Epithelial cell of proximal tubule (primary cell): ENCODE measurements at regions not wholly inside any gene's neighbourhood (a gene's known extent, or its start where the extent isn't known, plus 50 kb on each side); places are given as distances from the start of the nearest gene placed in this dataset.
"Not testable (repeated sequence)": the region's sequence is repeated elsewhere in the genome, so short reads cannot be mapped to it uniquely, and the experiment has no call there.

Experiments
- DNase-seq: peaks from one replicate; pipeline ENCODE4 v3.0.0-alpha.2; 2011; ENCODE audit warnings: low read depth
- H3K4me3 ChIP-seq: 2 replicates; pipeline ENCODE4 v1.5.1; 2011; ENCODE audit warnings: low read depth, mild to moderate bottlenecking, low read length
- CTCF ChIP-seq: conservative IDR thresholded peaks from 2 replicates; pipeline ENCODE4 v1.5.1; 2012; ENCODE audit warnings: low read depth, mild to moderate bottlenecking, low read length

- no peak for DNase-seq
- H3K4me3 ChIP-seq: no peak overlapping the region
- no peak for TF ChIP-seq CTCF
Observed at GRCh38 chr13:80498433-80498832, 157.5 kb upstream of the SPRY2 start.

- H3K4me3 ChIP-seq: no peak overlapping the region
- TF ChIP-seq CTCF: no peak
- DNase-seq: no peak
Observed at GRCh38 chr13:80497978-80498377, 157.1 kb upstream of the SPRY2 start.

- no peak for DNase-seq
- no peak for TF ChIP-seq CTCF
- no peak overlapping the region for H3K4me3 ChIP-seq
Observed at GRCh38 chr13:80497439-80497838, 156.5 kb upstream of the SPRY2 start.

DNA sequence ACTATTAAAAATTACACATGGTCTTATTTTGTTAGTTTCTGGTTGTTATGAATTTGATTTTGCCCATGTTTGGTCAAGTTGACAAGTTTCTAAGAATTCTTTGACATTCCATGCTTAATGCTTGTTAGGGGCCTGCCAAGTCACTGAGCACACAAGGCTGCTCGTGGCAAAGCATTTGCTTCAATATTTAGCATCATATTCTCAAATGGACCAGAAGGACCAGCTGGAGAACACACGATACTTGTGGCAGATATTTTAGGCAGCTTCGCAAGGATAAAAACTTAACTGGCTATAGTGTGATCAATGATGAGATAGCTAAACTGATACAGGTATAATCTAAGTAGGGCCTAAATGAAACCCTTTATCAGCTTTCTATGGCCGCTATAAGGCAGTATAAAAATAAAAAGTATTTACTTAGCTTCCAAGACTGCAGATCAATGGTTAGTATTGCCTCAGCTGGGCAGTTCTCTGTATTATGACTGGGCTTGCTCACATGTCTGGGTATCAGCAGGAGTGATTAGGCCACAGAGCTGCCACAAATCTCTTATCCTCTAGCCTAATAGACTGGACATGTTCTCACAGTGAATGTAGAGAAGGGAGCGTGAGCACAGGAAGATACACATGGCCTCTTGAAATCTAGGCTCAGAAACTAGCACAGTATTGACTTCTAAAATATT is 155.9 kb upstream of the SPRY2 start:
- no peak for DNase-seq
- no peak overlapping the region for H3K4me3 ChIP-seq
- no peak for TF ChIP-seq CTCF

- H3K4me3 ChIP-seq, DNase-seq: not testable (repeated sequence)
Observed at GRCh38 chr13:80490491-80490943, 149.6 kb upstream of the SPRY2 start.

DNA sequence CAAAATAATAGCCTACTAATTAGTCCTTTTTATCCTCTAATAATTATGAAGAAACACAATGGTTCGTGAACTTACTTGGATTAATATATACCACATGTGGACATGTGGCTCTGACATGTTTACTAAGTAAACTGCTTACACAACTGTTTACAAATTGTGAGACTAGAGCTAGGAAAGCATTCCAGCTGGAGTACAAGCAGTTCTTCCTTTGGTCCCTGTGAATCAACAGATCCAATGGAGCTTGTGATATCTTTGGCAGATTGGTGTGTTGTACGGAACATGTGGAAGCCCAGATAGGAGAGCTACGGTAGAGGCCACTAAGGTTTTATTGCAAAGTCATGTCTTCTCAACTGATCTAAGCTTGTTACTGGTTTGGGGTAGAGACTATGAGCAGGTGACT is 145.5 kb upstream of the SPRY2 start:
- no peak for DNase-seq
- H3K4me3 ChIP-seq: no peak overlapping the region
- no peak for TF ChIP-seq CTCF

DNA sequence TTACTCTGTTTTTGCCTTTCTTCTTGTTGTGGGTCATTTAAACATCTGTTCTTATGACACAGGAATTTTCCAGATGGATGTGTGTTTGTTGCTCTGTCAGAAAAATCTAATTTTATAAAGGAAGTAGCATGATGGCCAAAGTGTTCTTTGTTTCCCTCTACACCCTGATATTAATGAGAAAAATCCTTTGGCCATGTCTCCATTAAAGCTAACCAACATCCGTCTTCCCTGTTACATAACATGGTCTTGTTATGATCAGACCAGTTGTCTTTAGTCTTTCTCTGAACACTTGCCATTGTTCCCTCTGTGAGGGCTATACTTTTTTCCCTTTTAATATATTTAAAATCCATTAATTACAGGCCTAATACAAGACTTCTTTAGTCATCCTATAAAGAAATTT is 142.2 kb upstream of the SPRY2 start:
- no peak for DNase-seq
- TF ChIP-seq CTCF: no peak

DNA sequence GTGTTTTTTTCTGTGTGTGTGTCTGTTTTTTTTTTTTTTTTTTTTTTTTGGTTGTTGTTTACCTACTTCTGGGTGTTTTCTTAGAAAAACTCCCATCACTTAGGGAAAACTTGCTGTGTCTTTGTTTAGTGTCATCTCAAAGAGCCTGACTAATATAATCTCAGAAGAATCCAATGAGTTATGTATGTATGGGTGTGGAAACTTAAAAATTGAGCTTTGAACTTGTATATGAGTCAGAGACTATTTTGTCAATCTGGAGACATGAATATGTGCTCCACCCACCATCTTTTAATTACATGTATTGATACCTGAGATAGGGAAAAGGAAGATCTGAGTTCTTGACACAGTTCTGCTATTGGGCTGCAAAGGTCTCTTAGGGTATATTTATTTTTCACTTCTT is 140.7 kb upstream of the SPRY2 start:
- H3K4me3 ChIP-seq: no peak overlapping the region
- no peak for TF ChIP-seq CTCF
- no peak for DNase-seq

More for the DNA sequence above, 142.2 kb upstream of the SPRY2 start:
- H3K4me3 ChIP-seq: no peak overlapping the region
